ENCODE measurements at regions not wholly inside any gene's neighbourhood (a gene's known extent, or its start where the extent isn't known, plus 50 kb on each side); places are given as distances from the start of the nearest gene placed in this dataset.
"Not testable (repeated sequence)": the region's sequence is repeated elsewhere in the genome, so short reads cannot be mapped to it uniquely, and the experiment has no call there.

GRCh38 chr15:31203999-31204398 is 102.5 kb upstream of the TRPM1 start:
- H3K27ac Mint-ChIP-seq: no peak overlapping the region
- TF ChIP-seq, protein P1, sequence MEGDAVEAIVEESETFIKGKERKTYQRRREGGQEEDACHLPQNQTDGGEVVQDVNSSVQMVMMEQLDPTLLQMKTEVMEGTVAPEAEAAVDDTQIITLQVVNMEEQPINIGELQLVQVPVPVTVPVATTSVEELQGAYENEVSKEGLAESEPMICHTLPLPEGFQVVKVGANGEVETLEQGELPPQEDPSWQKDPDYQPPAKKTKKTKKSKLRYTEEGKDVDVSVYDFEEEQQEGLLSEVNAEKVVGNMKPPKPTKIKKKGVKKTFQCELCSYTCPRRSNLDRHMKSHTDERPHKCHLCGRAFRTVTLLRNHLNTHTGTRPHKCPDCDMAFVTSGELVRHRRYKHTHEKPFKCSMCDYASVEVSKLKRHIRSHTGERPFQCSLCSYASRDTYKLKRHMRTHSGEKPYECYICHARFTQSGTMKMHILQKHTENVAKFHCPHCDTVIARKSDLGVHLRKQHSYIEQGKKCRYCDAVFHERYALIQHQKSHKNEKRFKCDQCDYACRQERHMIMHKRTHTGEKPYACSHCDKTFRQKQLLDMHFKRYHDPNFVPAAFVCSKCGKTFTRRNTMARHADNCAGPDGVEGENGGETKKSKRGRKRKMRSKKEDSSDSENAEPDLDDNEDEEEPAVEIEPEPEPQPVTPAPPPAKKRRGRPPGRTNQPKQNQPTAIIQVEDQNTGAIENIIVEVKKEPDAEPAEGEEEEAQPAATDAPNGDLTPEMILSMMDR (IDR thresholded peaks at IDR 0.05): no peak
- no peak overlapping the region for H3K4me3 Mint-ChIP-seq
- WGBS (ENCODE audit: insufficient coverage): 90% methylated on average over 8 of the region's 8 CpGs
- Histone ChIP-seq H3K4me3 (ENCODE audit: low read length) (no peak overlapping the region), H3K27me3 (ENCODE audit: control insufficient read depth, insufficient read depth, low read length) (no peaks in the 10 kb centered on the region), H3K36me3 (ENCODE audit: control insufficient read depth, insufficient read depth, low read length) (no peaks in the 10 kb centered on the region), H3K9me3 (ENCODE audit: control insufficient read depth, insufficient read depth, low read length) (no peaks in the 10 kb centered on the region), H3K27ac (ENCODE audit: low read length) (no peak overlapping the region), H3K4me1 (ENCODE audit: control insufficient read depth, insufficient read depth, low read length) (peaks cover 3% of the 10 kb centered on the region)
- DNase-seq (no peak), ATAC-seq (no peak)
- intact Hi-C loops (cut with micrococcal nuclease): no loop called here
- H3K9me3 Mint-ChIP-seq: no peaks in the 10 kb centered on the region
- peaks cover 0 to 2% of the 10 kb centered on the region in 2 donors for H3K27me3 Mint-ChIP-seq (ENCODE audit: low read depth in 2 of 2)
- no peaks in the 10 kb centered on the region for H3K36me3 Mint-ChIP-seq
- peaks cover 0 to 8% of the 10 kb centered on the region in 2 donors for H3K4me1 Mint-ChIP-seq

DNA sequence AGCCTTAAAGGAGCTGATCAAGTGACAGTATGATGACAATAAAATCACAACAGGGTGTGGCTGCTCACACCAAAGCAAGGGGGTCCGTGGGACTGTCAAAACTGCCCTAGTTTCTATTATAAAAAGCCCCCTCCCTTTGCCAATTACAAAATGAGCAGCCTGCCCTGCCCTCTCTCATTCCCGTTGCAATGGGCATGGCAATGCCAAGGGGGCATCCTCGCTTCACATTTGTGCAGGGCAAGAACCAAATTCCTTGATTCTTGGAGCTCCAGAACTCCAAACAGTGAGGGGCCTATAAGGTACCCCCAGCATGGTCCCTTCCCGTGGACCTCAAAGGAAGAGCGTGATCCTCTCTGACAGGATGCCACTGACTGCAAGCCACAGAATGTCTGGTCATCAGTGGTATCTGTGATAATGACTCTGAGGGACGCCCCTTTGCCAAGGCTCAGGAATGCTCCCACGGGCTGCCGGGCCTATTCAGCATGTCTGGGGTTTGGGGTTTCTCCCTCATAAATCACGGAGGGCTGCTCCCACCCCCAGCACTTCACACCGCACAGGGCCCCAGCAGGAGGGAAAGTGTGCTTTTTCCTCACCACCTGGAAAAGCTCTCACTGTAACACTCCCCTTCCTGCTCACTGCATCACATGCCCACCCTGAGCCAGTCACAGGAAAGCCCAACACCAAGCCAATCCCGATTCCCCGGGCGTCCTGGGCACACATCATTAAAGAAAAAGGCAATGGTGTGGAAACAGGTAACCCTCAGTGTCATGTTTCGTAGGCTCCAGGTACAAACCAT is 105.1 kb upstream of the TRPM1 start:
- WGBS (ENCODE audit: insufficient coverage): 83% methylated on average over 14 of the region's 14 CpGs
- Mint-ChIP-seq H3K4me1 (no peaks in the 10 kb centered on the region), H3K4me3 (no peak overlapping the region), H3K27me3 (ENCODE audit: low read depth in 2 of 2) (no peaks in the 10 kb centered on the region), H3K27ac (no peak overlapping the region), H3K36me3 (no peaks in the 10 kb centered on the region), H3K9me3 (no peaks in the 10 kb centered on the region)
- intact Hi-C loops (cut with micrococcal nuclease): no loop called here
- Histone ChIP-seq H3K27me3 (ENCODE audit: control insufficient read depth, insufficient read depth, low read length) (no peaks in the 10 kb centered on the region), H3K36me3 (ENCODE audit: control insufficient read depth, insufficient read depth, low read length) (no peaks in the 10 kb centered on the region), H3K9me3 (ENCODE audit: control insufficient read depth, insufficient read depth, low read length) (no peaks in the 10 kb centered on the region), H3K27ac (ENCODE audit: low read length) (no peak overlapping the region), H3K4me3 (ENCODE audit: low read length) (no peak overlapping the region), H3K4me1 (ENCODE audit: control insufficient read depth, insufficient read depth, low read length) (no peaks in the 10 kb centered on the region)
- DNase-seq (peak in 1 of 2 donors; percentile 1), ATAC-seq (no peak)
- TF ChIP-seq, protein P1 (IDR thresholded peaks at IDR 0.05): no peak

DNA sequence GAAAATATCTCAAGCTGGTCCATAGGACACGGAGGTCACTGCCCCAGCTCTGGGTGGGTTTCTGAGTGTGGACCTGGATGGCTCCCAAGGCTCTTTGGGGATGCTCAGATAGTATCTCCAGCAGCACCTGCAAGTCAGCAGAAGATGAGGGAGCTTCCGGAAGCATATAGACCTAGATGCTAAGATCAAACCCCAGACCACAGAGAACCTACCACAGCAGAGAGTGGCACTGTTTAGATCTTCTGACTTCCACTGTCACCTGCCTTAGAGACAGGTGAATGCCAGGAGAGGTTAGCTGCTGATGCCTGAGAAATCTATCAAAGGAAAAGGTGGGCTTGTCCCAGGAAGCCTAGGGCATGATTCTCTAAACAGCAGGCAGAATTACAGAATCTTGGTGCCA is 105.7 kb upstream of the TRPM1 start:
- no peaks in the 10 kb centered on the region for H3K4me1 ChIP-seq (ENCODE audit: control insufficient read depth, insufficient read depth, low read length)
- Mint-ChIP-seq H3K4me1 (no peaks in the 10 kb centered on the region), H3K27ac (no peak overlapping the region), H3K9me3 (no peaks in the 10 kb centered on the region), H3K36me3 (no peaks in the 10 kb centered on the region), H3K4me3 (no peak overlapping the region), H3K27me3 (ENCODE audit: low read depth in 2 of 2) (no peaks in the 10 kb centered on the region)
- TF ChIP-seq, protein P1 (IDR thresholded peaks at IDR 0.05): no peak
- H3K27me3 ChIP-seq (ENCODE audit: control insufficient read depth, insufficient read depth, low read length): no peaks in the 10 kb centered on the region
- DNase-seq (peak in 1 of 2 donors; percentile 76), ATAC-seq (peak in 1 of 3 donors; percentile 43)
- intact Hi-C loops (cut with micrococcal nuclease): no loop called here
- H3K27ac ChIP-seq (ENCODE audit: low read length): no peak overlapping the region
- 78% methylated on average over 2 of the region's 2 CpGs for WGBS (ENCODE audit: insufficient coverage)
- H3K9me3 ChIP-seq (ENCODE audit: control insufficient read depth, insufficient read depth, low read length): no peaks in the 10 kb centered on the region
- no peak overlapping the region for H3K4me3 ChIP-seq (ENCODE audit: low read length)
- H3K36me3 ChIP-seq (ENCODE audit: control insufficient read depth, insufficient read depth, low read length): no peaks in the 10 kb centered on the region

GRCh38 chr15:31207861-31208260 is 106.3 kb upstream of the TRPM1 start:
- H3K9me3 ChIP-seq (ENCODE audit: control insufficient read depth, insufficient read depth, low read length); H3K27ac ChIP-seq (ENCODE audit: low read length); H3K4me3 ChIP-seq (ENCODE audit: low read length); H3K27ac Mint-ChIP-seq; H3K4me1 ChIP-seq (ENCODE audit: control insufficient read depth, insufficient read depth, low read length); H3K27me3 Mint-ChIP-seq (ENCODE audit: low read depth in 2 of 2); H3K36me3 Mint-ChIP-seq; H3K36me3 ChIP-seq (ENCODE audit: control insufficient read depth, insufficient read depth, low read length); ATAC-seq; H3K4me3 Mint-ChIP-seq; intact Hi-C loops (cut with micrococcal nuclease); H3K27me3 ChIP-seq (ENCODE audit: control insufficient read depth, insufficient read depth, low read length); H3K9me3 Mint-ChIP-seq; H3K4me1 Mint-ChIP-seq: not testable (repeated sequence)
- WGBS (ENCODE audit: insufficient coverage): 100% methylated on average over 1 of the region's 1 CpG
- peak in 1 of 2 donors; percentile 7 for DNase-seq

Data from natural killer cell (primary cell).